GM19351 (cell line): ENCODE measurements at regions not wholly inside any gene's neighbourhood (a gene's known extent, or its start where the extent isn't known, plus 50 kb on each side); places are given as distances from the start of the nearest gene placed in this dataset.
A peak's percentile ranks its signal among the peaks of the same experiment; 100 is the strongest.
"Not testable (repeated sequence)": the region's sequence is repeated elsewhere in the genome, so short reads cannot be mapped to it uniquely, and the experiment has no call there.

Experiments used
- ATAC-seq: cut with Tn5 transposase; IDR thresholded peaks from one replicate; pipeline ENCODE4 v1.9.1; 2021; ENCODE audit warnings: mild to moderate bottlenecking, moderate library complexity; ENCODE audit not compliant: unreplicated experiment

DNA sequence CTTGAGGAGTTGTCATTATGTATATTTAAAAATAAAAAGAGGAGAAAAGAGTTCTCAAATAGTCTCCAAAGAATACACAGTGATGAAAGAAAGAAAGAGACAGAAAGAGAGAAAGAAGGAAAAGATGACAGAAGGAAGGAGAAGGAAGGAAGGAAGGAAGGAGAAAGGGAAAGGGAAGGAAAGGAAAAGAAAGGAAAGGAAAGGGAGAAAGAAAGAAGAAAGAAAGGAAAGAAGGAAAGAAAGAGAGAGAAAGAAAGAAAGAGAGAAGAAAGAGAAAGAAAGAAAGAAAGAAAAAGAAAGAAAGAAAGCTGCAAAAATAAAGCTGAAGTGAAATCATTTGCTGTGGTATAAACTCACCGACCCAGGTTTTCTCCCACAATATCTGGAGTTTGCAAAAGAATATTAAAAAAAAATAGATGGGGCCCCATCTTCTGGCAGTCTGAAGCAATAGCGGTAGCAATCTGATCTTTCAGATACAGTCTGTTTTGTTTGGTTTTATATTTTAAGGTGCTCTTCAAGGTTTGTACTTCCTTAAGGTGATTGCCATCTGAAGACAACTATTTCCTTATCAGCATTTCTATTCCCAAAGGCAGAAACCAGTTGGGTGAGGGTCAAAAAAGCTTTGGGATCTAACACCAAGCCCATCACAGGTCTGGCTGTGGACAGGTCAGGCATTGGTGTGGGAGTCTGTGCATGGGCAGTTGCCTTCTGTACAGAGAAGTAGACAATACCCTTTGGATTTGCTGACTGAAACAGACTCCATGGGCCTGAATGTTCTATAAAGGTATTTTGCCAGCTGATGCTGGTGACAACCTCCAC is 160.4 kb downstream of the CPEB2 start:
- peak; percentile 92 for ATAC-seq

- no peak for ATAC-seq
Observed at GRCh38 chr4:15163284-15163645, 161.0 kb downstream of the CPEB2 start.

DNA sequence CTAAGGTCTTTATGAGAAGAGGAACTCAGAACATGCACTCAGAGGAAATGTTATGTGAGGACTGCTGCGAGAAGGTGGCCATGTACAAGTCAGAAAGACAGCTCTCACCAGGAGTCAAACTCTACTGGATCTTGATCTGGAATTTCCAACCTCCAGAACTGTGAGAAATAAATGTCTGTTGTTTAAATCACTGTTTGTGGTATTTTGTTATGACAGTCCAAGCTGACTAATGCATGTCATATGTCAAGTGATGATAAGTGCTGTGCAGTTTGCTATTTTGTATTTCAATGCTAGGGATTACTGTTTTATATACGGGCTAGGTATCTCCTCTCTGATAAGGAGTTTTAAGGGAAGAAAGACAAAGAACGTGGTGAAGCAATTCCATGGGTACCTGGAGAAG is 162.3 kb downstream of the CPEB2 start:
- no peak for ATAC-seq

GRCh38 chr4:15167743-15168142 is 165.5 kb downstream of the CPEB2 start:
- no peak for ATAC-seq

DNA sequence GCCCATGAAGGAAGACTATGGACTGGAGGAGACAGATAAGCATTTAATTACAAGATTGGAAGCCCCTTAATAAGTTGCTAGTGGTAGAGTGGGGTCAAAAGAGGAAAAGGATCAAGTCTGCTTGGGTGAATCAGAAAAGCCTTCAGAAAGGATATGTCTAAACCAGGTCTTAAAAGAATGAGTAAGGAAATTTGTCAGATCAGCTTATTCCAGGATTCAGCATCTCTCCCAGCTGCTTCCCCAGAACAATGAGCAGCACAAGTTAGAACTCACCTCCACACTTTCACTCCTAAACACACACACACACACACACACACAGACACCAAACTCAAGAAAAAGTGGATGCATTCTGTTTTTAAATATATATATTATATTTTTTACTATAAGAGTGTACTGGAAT is 166.5 kb downstream of the CPEB2 start:
- no peak for ATAC-seq

- no peak for ATAC-seq
Observed at GRCh38 chr4:15171725-15172124, 169.4 kb downstream of the CPEB2 start.

DNA sequence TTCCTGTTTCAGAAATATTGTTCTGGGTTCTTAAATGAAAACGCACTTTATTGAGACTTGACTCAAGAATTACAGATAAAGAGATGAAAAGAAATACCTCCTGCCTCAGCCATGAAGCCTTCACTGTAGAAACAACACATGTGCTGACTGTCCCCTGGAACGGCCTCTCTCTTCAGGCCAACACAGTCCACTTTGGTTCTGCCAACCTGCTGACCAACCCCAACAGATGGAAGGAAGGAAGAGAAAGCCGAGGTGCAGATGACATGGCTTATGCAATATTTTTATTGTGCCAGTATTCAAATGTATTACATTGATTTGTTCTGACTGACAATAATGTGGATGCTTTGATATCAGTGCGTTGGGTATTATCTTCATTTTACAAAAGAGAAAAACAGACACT is 171.0 kb downstream of the CPEB2 start:
- ATAC-seq = no peak

DNA sequence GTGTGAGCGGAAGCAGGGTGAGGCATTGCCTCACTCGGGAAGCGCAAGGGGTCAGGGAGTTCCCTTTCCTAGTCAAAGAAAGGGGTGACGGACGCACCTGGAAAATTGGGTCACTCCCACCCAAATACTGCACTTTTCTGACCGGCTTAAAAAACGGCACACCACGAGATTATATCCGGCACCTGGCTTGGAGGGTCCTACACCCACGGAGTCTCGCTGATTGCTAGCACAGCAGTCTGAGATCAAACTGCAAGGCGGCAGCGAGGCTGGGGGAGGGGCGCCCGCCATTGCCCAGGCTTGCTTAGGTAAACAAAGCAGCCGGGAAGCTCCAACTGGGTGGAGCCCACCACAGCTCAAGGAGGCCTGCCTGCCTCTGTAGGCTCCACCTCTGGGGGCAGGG is 171.9 kb downstream of the CPEB2 start:
- not testable (repeated sequence) for ATAC-seq

DNA sequence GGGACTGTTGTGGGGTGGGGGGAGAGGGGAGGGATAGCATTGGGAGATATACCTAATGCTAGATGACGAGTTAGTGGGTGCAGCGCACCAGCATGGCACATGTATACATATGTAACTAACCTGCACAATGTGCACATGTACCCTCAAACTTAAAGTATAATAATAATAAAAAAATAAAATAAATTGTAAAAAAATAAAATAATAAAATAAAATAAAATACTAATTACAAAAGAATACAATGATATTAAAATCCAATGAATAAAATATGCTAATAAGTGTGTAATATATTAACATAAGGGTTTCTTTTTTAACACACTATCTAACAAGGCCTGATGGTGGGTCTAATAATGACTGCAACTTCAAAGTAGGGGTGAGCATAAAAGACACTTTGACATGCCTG is 177.6 kb downstream of the CPEB2 start:
- not testable (repeated sequence) for ATAC-seq

- peak; percentile 76 for ATAC-seq
Observed at GRCh38 chr4:15182600-15183220, 180.4 kb downstream of the CPEB2 start.

DNA sequence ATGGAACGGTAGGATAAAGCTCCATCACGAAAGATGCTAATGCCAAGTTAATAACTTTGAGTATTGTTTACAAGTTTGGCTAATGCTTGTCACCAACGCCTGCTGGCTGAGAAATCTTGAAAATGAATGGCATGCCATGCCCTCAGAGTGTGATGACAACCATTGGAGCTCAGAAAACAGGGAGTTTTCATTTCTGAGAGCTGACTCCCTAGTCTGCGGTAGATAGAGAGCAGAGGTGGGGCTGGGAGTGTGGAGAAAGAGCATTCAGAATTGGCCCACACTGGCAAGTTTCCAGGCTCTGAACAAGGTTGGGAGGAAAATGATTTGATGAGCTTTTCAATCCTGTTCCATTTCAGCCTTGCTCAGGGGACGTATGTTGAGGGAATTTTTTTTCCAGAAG is 183.9 kb downstream of the CPEB2 start:
- ATAC-seq = no peak

- ATAC-seq = no peak
Observed at GRCh38 chr4:15186806-15187205, 184.5 kb downstream of the CPEB2 start.

DNA sequence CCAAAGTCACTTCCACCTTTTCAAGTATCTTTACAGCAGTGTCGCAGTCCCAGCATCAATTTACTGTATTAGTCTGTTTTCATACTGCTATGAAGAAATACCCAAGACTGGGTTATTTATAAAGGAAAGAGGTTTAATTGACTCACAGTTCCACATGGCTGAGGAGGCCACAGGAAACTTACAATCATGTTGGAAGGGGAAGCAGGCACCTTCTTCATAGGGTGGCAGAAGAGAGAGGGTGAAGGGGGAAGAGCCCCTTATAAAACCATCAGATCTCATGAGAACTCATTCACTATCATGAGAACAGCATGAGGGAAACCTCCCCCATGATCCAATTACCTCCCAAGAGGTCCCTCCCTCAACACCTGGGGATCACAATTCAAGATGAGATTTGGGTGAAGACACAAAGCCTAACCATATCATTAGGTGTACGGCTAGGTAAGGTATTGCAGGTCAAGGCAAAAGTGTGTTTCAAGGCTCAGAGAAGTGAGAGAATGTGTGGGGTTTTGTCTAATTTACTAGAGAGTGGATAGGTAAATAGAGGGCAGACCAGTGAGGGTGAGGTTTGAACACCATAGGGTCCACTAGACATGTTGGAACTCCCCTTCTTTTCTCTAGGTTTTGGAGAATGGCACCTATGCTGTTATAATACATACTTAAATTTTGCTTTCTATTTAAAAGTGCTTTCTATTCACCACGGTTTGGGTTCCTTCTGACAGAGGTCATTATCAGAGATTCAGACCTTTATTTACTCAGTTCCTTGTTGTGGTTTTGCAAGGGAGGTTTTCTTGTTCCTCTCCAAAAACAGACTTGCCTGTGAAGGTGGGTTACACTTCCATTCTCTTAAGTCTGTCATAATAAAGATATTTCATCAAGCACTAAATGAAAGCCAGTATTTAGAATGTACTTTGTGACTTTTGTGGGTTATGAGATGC is 186.6 kb downstream of the CPEB2 start:
- ATAC-seq = peak; percentile 87

GRCh38 chr4:15194520-15194919 is 192.2 kb downstream of the CPEB2 start:
- no peak for ATAC-seq

GRCh38 chr4:15197005-15197404 is 194.7 kb downstream of the CPEB2 start:
- ATAC-seq = no peak

GRCh38 chr4:15198070-15198727 is 195.9 kb downstream of the CPEB2 start:
- no peak for ATAC-seq

GRCh38 chr4:15201782-15202181 is 199.5 kb downstream of the CPEB2 start:
- ATAC-seq = no peak

DNA sequence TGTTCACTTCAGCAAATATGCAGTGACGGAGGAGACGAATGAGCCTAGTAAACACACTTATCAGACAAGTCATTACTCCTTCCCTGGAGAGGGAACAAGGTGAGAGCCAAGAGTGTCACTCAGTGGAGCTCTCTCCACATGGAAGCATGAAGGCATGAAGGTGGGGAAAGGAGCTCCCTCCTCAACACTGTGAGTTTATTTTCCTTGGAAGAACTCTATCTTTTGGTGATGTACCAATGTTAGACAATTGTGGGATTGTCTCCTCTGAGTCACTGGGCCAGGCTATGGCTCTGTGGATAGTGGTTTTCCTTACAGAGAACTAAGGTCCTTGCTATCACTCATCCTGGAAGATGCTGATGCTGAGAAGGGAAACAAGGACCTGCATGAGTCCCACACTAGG is 200.2 kb downstream of the CPEB2 start:
- no peak for ATAC-seq

DNA sequence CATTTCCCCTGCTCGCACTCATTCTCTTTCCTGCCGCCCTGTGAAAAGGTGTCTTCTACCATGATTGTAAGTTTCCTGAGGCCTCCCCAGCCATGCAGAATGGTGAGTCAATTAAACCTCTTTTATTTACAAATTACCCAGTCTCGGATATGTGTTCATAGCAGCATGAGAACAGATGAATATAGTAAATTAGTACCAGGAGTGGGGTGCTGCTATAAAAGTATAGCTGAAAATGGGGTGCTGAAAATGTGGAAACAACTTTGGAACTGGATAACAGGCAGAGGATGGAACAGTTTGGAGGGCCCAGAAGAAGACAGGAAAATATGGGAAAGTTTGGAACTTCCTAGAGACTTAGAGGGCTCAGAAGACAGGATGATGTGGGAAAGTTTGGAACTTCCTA is 204.2 kb downstream of the CPEB2 start:
- ATAC-seq = not testable (repeated sequence)

DNA sequence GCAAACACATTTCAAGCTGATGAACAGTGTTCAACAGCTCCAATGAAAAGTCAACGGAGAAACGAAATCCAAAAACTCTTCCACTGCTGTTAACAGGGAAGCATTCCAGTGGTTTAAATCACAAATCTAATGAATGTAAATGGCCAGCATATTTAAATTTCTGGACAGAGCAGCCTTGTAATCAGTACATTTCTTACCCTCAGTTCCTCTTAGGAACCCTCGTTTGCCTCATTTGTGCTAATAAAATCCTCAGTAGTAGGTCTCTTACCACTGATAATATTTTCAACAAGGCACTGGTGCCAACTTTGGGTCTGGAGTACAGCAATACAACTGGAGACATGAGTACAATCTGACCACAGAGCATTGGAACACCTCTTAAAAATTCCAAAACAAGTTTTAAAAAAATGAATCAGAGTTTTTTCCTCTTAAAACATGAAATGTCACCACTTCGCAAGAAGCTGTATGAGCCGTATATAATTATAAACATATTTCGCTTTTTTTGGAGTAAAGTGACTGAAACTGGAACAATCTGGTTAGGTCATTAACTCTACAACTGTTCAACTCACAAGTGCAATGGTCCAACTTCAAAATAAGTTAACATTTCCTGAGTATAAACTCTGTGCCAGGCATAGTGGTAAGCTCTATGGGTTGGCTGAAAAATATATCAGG is 211.2 kb downstream of the CPEB2 start:
- no peak for ATAC-seq
